ENCODE measurements at regions not wholly inside any gene's neighbourhood (a gene's known extent, or its start where the extent isn't known, plus 50 kb on each side); places are given as distances from the start of the nearest gene placed in this dataset.
"Not testable (repeated sequence)": the region's sequence is repeated elsewhere in the genome, so short reads cannot be mapped to it uniquely, and the experiment has no call there.

DNA sequence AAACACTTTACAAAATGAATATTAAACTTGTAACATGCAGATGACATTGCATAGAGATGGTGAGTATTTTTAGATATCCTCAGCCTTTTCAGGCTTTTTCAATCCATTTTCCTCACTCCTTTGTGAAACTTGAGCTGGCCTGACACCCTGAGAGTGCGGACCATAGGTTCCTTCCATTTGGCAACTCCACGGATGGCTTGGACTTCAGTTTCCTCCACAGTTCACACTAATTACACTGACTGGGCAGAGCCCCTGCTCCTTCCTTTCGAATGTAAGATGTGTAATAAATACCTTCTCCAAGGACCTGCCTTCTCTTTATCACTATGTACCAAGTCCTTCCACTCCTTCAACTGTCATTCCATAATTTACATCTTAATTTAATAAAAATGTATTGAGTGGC is 141.7 kb upstream of the LRIG1 start:
- Histone ChIP-seq H3K79me2 (ENCODE audit: insufficient read depth, low read length) (no peaks in the 10 kb centered on the region), H3K27me3 (ENCODE audit: insufficient read depth, low read length) (no peaks in the 10 kb centered on the region), H2AFZ (ENCODE audit: low read length) (no peak overlapping the region), H3K27ac (ENCODE audit: low read depth, low read length) (no peak overlapping the region), H3K36me3 (ENCODE audit: insufficient read depth, low read length) (no peaks in the 10 kb centered on the region), H3K4me2 (ENCODE audit: insufficient read depth, low read length) (no peak overlapping the region), H3K4me3 (ENCODE audit: insufficient read depth, low read length) (no peak overlapping the region), H3K4me1 (ENCODE audit: insufficient read depth, low read length) (no peaks in the 10 kb centered on the region), H3K9me3 (ENCODE audit: low read depth, low read length) (no peaks in the 10 kb centered on the region), H4K20me1 (ENCODE audit: insufficient read depth, low read length) (no peaks in the 10 kb centered on the region)
- no peak for DNase-seq (ENCODE audit: insufficient read length, low spot score, missing footprints)
- TF ChIP-seq, protein P1, sequence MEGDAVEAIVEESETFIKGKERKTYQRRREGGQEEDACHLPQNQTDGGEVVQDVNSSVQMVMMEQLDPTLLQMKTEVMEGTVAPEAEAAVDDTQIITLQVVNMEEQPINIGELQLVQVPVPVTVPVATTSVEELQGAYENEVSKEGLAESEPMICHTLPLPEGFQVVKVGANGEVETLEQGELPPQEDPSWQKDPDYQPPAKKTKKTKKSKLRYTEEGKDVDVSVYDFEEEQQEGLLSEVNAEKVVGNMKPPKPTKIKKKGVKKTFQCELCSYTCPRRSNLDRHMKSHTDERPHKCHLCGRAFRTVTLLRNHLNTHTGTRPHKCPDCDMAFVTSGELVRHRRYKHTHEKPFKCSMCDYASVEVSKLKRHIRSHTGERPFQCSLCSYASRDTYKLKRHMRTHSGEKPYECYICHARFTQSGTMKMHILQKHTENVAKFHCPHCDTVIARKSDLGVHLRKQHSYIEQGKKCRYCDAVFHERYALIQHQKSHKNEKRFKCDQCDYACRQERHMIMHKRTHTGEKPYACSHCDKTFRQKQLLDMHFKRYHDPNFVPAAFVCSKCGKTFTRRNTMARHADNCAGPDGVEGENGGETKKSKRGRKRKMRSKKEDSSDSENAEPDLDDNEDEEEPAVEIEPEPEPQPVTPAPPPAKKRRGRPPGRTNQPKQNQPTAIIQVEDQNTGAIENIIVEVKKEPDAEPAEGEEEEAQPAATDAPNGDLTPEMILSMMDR (IDR thresholded peaks at IDR 0.05; ENCODE audit: extremely low read depth, low read depth, low read length), result no peak

DNA sequence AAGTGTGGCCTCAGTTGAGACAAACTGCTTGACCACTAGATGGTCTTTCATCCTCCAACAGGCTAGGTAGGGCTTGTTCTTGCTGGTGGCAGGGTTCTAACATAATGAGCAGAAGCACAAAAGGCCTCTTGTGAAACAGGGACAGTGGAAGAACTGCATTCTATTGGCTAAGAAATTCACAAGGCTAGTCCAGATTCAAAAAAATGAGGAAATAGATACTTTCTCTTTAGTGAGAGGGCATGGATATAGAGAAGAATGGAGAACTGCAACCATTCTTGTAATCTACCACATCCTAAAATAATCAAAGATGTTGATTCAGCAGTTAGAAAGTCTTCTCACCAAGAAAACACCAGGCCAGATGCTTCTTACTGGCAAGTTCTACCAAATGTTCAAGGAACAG is 143.7 kb upstream of the LRIG1 start:
- no peaks in the 10 kb centered on the region for H3K9me3 ChIP-seq (ENCODE audit: low read depth, low read length)
- no peaks in the 10 kb centered on the region for H3K4me1 ChIP-seq (ENCODE audit: insufficient read depth, low read length)
- H3K27me3 ChIP-seq (ENCODE audit: insufficient read depth, low read length), result no peaks in the 10 kb centered on the region
- no peak overlapping the region for H3K4me2 ChIP-seq (ENCODE audit: insufficient read depth, low read length)
- H2AFZ ChIP-seq (ENCODE audit: low read length), result no peak overlapping the region
- H3K36me3 ChIP-seq (ENCODE audit: insufficient read depth, low read length), result no peaks in the 10 kb centered on the region
- H3K27ac ChIP-seq (ENCODE audit: low read depth, low read length), result no peak overlapping the region
- TF ChIP-seq, protein P1 (IDR thresholded peaks at IDR 0.05; ENCODE audit: extremely low read depth, low read depth, low read length), result no peak
- H4K20me1 ChIP-seq (ENCODE audit: insufficient read depth, low read length), result no peaks in the 10 kb centered on the region
- H3K4me3 ChIP-seq (ENCODE audit: insufficient read depth, low read length), result no peak overlapping the region
- no peaks in the 10 kb centered on the region for H3K79me2 ChIP-seq (ENCODE audit: insufficient read depth, low read length)
- no peak for DNase-seq (ENCODE audit: insufficient read length, low spot score, missing footprints)

DNA sequence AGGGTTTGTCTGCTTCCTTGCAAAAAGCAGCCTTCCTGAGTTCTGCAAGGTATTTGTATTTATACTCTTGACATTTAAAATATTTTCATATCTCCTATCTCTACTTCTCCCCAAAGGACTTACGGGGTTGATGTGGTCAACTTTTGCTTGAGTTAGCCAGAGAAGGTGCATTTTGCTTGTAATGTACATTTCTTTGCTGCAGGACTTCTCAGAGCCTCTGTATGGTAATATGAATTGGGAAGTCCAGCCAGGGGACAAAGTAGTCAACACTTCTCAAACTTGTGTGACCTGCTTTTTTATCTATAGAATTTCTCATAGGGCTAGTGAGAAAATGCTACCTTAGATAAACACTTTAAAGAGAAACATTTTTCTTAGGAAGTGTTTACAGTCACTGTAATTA is 148.2 kb upstream of the LRIG1 start:
- Histone ChIP-seq H3K9me3 (ENCODE audit: low read depth, low read length) (no peaks in the 10 kb centered on the region), H3K36me3 (ENCODE audit: insufficient read depth, low read length) (no peaks in the 10 kb centered on the region), H2AFZ (ENCODE audit: low read length) (no peak overlapping the region), H3K27me3 (ENCODE audit: insufficient read depth, low read length) (no peaks in the 10 kb centered on the region), H3K4me1 (ENCODE audit: insufficient read depth, low read length) (no peaks in the 10 kb centered on the region), H3K79me2 (ENCODE audit: insufficient read depth, low read length) (no peaks in the 10 kb centered on the region), H3K4me2 (ENCODE audit: insufficient read depth, low read length) (no peak overlapping the region), H4K20me1 (ENCODE audit: insufficient read depth, low read length) (no peaks in the 10 kb centered on the region), H3K27ac (ENCODE audit: low read depth, low read length) (no peak overlapping the region), H3K4me3 (ENCODE audit: insufficient read depth, low read length) (no peak overlapping the region)
- DNase-seq (ENCODE audit: insufficient read length, low spot score, missing footprints), result no peak
- TF ChIP-seq, protein P1 (IDR thresholded peaks at IDR 0.05; ENCODE audit: extremely low read depth, low read depth, low read length), result no peak

DNA sequence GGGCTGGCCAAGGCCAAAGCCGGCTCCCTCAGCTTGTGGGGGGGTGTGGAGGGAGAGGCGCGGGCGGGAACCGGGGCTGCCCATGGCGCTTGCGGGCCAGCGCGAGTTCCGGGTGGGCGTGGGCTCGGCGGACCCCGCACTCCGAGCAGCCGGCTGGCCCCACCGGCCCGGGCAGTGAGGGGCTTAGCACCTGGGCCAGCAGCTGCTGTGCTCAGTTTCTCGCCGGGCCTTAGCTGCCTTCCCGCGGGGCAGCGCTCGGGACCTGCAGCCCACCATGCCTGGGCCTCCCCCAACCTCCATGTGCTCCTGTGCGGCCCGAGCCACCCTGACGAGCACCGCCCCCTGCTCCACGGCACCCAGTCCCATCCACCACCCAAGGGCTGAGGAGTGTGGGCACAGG is 150.7 kb upstream of the LRIG1 start:
- H3K27me3 ChIP-seq (ENCODE audit: insufficient read depth, low read length); H3K9me3 ChIP-seq (ENCODE audit: low read depth, low read length); H3K4me2 ChIP-seq (ENCODE audit: insufficient read depth, low read length); DNase-seq (ENCODE audit: insufficient read length, low spot score, missing footprints); H2AFZ ChIP-seq (ENCODE audit: low read length); H3K4me3 ChIP-seq (ENCODE audit: insufficient read depth, low read length); H3K4me1 ChIP-seq (ENCODE audit: insufficient read depth, low read length); H3K27ac ChIP-seq (ENCODE audit: low read depth, low read length); H3K36me3 ChIP-seq (ENCODE audit: insufficient read depth, low read length); H3K79me2 ChIP-seq (ENCODE audit: insufficient read depth, low read length); H4K20me1 ChIP-seq (ENCODE audit: insufficient read depth, low read length): not testable (repeated sequence)

DNA sequence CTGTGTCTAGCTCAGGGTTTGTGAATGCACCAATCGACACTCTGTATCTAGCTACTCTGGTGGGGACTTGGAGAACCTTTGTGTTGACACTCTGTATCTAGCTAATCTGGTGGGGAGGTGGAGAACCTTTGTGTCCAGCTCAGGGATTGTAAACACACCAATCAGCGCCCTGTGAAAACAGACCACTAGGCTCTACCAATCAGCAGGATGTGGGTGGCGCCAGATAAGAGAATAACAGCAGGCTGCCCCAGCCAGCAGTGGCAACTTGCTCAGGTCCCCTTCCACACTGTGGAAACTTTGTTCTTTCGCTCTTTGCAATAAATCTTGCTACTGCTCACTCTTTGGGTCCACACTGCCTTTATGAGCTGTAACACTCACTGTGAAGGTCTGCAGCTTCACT is 151.3 kb upstream of the LRIG1 start:
- not testable (repeated sequence) for H3K27ac ChIP-seq (ENCODE audit: low read depth, low read length); DNase-seq (ENCODE audit: insufficient read length, low spot score, missing footprints); H3K4me2 ChIP-seq (ENCODE audit: insufficient read depth, low read length); H3K36me3 ChIP-seq (ENCODE audit: insufficient read depth, low read length); H3K27me3 ChIP-seq (ENCODE audit: insufficient read depth, low read length); H3K9me3 ChIP-seq (ENCODE audit: low read depth, low read length); H3K79me2 ChIP-seq (ENCODE audit: insufficient read depth, low read length); H4K20me1 ChIP-seq (ENCODE audit: insufficient read depth, low read length); H2AFZ ChIP-seq (ENCODE audit: low read length); H3K4me3 ChIP-seq (ENCODE audit: insufficient read depth, low read length); H3K4me1 ChIP-seq (ENCODE audit: insufficient read depth, low read length)
